IPS-20b (cell line): ENCODE measurements at regions not wholly inside any gene's neighbourhood (a gene's known extent, or its start where the extent isn't known, plus 50 kb on each side); places are given as distances from the start of the nearest gene placed in this dataset.

Source experiments
- H3K27ac ChIP-seq: one replicate; pipeline ENCODE4 v1.5.1; 2013; ENCODE audit warnings: low read length
- H3K27me3 ChIP-seq: 2 replicates; pipeline ENCODE4 v1.6.1; 2013; ENCODE audit warnings: mild to moderate bottlenecking, low read length, inconsistent platforms; ENCODE audit not compliant: insufficient read depth
- H3K36me3 ChIP-seq: 2 replicates; pipeline ENCODE4 v1.6.1; 2013; ENCODE audit warnings: low read depth, mild to moderate bottlenecking, inconsistent platforms, low read length, moderate library complexity; ENCODE audit not compliant: insufficient read depth
- H3K4me1 ChIP-seq: 2 replicates; pipeline ENCODE4 v1.6.1; 2013; ENCODE audit warnings: mild to moderate bottlenecking, control low read depth, inconsistent platforms, low read length, moderate library complexity; ENCODE audit not compliant: insufficient read depth
- H3K4me3 ChIP-seq: 2 replicates; pipeline ENCODE4 v1.5.1; 2013; ENCODE audit warnings: mild to moderate bottlenecking, low read length, inconsistent platforms
- H3K9ac ChIP-seq: 2 replicates; pipeline ENCODE4 v1.6.1; 2013; ENCODE audit warnings: low read depth, mild to moderate bottlenecking, inconsistent platforms, low read length, moderate library complexity
- H3K9me3 ChIP-seq: 2 replicates; pipeline ENCODE4 v1.6.1; 2013; ENCODE audit warnings: mild to moderate bottlenecking, low read depth, low read length, inconsistent platforms; ENCODE audit not compliant: insufficient read depth

DNA sequence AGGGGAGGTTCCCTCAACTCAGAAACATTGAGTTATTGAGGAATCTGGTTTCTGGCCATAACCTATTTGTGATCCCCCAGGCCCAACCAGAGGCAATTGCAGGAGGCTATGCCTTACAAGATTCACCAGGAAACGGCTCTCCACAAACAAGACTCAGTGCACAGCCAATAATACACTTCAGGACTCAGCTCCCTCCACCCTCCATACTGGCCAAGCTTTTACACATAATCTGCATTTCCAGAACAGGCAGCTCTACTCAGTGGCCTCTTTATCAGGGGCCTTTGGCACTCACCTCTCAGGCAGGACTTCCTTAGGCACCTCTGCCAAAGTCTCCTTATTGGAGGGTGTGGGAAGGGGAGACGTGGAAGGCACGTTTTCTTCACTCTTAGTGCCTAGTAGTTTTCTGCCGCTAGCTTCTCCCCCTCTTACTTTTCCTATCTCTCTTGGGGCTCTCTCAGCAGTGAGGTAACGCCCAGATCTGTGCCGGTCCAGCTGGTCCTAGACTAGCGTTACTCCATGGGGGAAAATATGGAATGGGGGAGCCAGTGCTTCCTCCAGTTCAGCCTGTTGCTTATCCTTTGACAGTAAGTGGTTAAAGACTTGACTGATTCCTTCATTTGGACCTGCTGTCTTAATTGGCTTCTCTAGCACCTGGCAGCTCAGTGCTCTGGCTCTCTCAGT is 62.8 kb upstream of the ANO3 start:
- Histone ChIP-seq H3K4me1 (peaks cover 2% of the 10 kb centered on the region; the same call in 1 of the 2 replicates), H3K9ac (no peak overlapping the region), H3K36me3 (no peaks in the 10 kb centered on the region), H3K27me3 (no peaks in the 10 kb centered on the region), H3K4me3 (no peak overlapping the region), H3K27ac (no peak overlapping the region), H3K9me3 (no peaks in the 10 kb centered on the region)

GRCh38 chr11:26271666-26272065 is 60.3 kb upstream of the ANO3 start:
- H3K4me1 ChIP-seq = peaks cover 6% of the 10 kb centered on the region; the same call in 1 of the 2 replicates
- H3K36me3 ChIP-seq = no peaks in the 10 kb centered on the region
- H3K27me3 ChIP-seq = no peaks in the 10 kb centered on the region
- H3K4me3 ChIP-seq = no peak overlapping the region
- no peaks in the 10 kb centered on the region for H3K9me3 ChIP-seq
- H3K27ac ChIP-seq = no peak overlapping the region
- no peak overlapping the region for H3K9ac ChIP-seq

DNA sequence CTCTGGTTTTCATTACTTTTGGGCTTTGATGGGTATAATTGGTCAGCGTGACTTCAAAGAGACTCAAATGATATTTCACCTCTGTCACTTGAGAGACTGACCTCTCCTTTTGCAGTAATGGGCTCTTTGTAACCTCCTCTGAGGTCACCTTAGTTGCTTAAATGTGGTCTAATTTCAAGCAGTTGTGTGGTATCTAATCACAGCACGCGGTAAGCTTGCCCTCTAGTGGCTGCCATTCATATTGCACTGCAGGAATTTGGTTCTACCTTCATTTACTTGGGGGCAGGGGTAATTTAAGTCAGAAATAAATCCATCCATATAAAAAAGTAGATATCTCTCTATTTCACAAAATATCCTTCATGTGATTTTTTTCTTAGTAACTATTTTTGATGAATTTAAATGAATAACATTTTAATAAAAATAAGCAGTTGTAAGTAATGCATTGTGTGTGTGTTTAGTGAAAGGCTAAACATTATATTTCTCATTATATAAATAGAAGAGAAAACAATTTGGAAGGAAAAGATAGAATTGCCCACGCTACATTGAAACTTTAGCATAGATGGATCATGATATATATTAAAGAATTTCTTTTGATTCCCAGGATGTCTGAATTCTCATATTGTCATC is 55.0 kb upstream of the ANO3 start:
- no peak overlapping the region for H3K27ac ChIP-seq

DNA sequence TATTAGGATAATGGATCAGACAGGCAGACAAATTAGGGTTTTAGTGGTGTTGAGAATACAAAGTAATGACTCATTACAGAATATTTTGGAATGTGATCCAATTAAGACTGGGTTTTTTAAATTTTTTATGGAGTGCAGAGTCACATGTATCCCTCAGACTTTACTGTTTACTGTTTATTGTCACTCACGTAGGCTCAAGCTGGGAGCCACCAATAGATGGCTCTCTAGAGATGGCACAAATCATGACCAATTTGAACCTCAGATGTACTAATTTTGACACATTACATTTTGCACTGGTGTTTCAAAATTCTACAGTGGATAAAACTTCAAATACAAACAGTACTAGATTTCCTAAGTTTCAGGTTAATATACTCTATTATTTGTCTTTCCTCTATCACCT is 53.6 kb upstream of the ANO3 start:
- Histone ChIP-seq H3K27me3 (no peaks in the 10 kb centered on the region), H3K4me1 (peaks cover 4% of the 10 kb centered on the region; the same call in 1 of the 2 replicates), H3K9ac (no peak overlapping the region), H3K27ac (no peak overlapping the region), H3K4me3 (no peak overlapping the region), H3K36me3 (no peaks in the 10 kb centered on the region), H3K9me3 (no peaks in the 10 kb centered on the region)

More for the DNA sequence above, 55.0 kb upstream of the ANO3 start:
- Histone ChIP-seq H3K27me3 (no peaks in the 10 kb centered on the region), H3K36me3 (no peaks in the 10 kb centered on the region), H3K4me1 (peaks cover 4% of the 10 kb centered on the region; the same call in 1 of the 2 replicates), H3K9me3 (no peaks in the 10 kb centered on the region), H3K4me3 (no peak overlapping the region), H3K9ac (no peak overlapping the region)
